Nephron (organoid): ENCODE measurements at regions not wholly inside any gene's neighbourhood (a gene's known extent, or its start where the extent isn't known, plus 50 kb on each side); places are given as distances from the start of the nearest gene placed in this dataset.

Experiments
- H3K27ac Mint-ChIP-seq, 3 experiments: 2 replicates each; pipeline ENCODE4 v1.8.0; 2020; ENCODE audit warnings: mixed read lengths in 3 of 3, mild to moderate bottlenecking in 2 of 3, moderate library complexity in 1 of 3
- H3K27me3 Mint-ChIP-seq: 2 replicates; pipeline ENCODE4 v1.8.0; 2021; ENCODE audit warnings: low read depth, mild to moderate bottlenecking, moderate library complexity, mixed read lengths
- H3K36me3 Mint-ChIP-seq: 2 replicates; pipeline ENCODE4 v1.8.0; 2020; ENCODE audit warnings: low read depth, mixed read lengths
- H3K4me1 Mint-ChIP-seq: 2 replicates; pipeline ENCODE4 v1.8.0; 2020; ENCODE audit warnings: mixed read lengths
- H3K4me3 Mint-ChIP-seq, 3 experiments: 2 replicates each; pipeline ENCODE4 v1.8.0; 2020; ENCODE audit warnings: mild to moderate bottlenecking in 3 of 3, mixed read lengths in 3 of 3, moderate library complexity in 2 of 3
- H3K9me3 Mint-ChIP-seq: 2 replicates; pipeline ENCODE4 v1.8.0; 2020; ENCODE audit warnings: mixed read lengths
- CTCF ChIP-seq, 3 experiments: fragments of 200-600 bp; sonication (generic); IDR thresholded peaks; one replicate each; pipeline ENCODE4 v1.5.0; 2021; ENCODE audit warnings: antibody characterized with exemption in 3 of 3; ENCODE audit not compliant: unreplicated experiment in 3 of 3

GRCh38 chr1:238985312-238985711 lies 401.1 kb upstream of the CHRM3 start:
- TF ChIP-seq CTCF (IDR thresholded peaks at IDR 0.05; ENCODE audit: unreplicated experiment in 3 of 3): no peak

GRCh38 chr1:238982736-238983135 lies 403.6 kb upstream of the CHRM3 start:
- Mint-ChIP-seq H3K9me3 (no peaks in the 10 kb centered on the region), H3K36me3 (no peaks in the 10 kb centered on the region), H3K4me1 (no peaks in the 10 kb centered on the region), H3K27me3 (no peaks in the 10 kb centered on the region), H3K27ac (no peak overlapping the region), H3K4me3 (no peak overlapping the region)
- no peak for TF ChIP-seq CTCF (IDR thresholded peaks at IDR 0.05; ENCODE audit: unreplicated experiment in 3 of 3)

More at GRCh38 chr1:238985312-238985711, 401.1 kb upstream of the CHRM3 start:
- Mint-ChIP-seq H3K4me3 (no peak overlapping the region), H3K27ac (no peak overlapping the region), H3K27me3 (no peaks in the 10 kb centered on the region), H3K9me3 (peaks cover 2% of the 10 kb centered on the region), H3K36me3 (no peaks in the 10 kb centered on the region), H3K4me1 (no peaks in the 10 kb centered on the region)

- Mint-ChIP-seq H3K27ac (no peak overlapping the region), H3K36me3 (no peaks in the 10 kb centered on the region), H3K4me1 (no peaks in the 10 kb centered on the region), H3K4me3 (no peak overlapping the region), H3K9me3 (no peaks in the 10 kb centered on the region), H3K27me3 (no peaks in the 10 kb centered on the region)
- TF ChIP-seq CTCF (IDR thresholded peaks at IDR 0.05; ENCODE audit: unreplicated experiment in 3 of 3): no peak
Measured at GRCh38 chr1:238981317-238981933, 404.9 kb upstream of the CHRM3 start.

- no peaks in the 10 kb centered on the region for H3K27me3 Mint-ChIP-seq
- no peak overlapping the region for H3K4me3 Mint-ChIP-seq
- H3K9me3 Mint-ChIP-seq: no peaks in the 10 kb centered on the region
- H3K4me1 Mint-ChIP-seq: no peaks in the 10 kb centered on the region
- no peak overlapping the region for H3K27ac Mint-ChIP-seq
- H3K36me3 Mint-ChIP-seq: no peaks in the 10 kb centered on the region
- TF ChIP-seq CTCF (IDR thresholded peaks at IDR 0.05; ENCODE audit: unreplicated experiment in 3 of 3): no peak
Measured at GRCh38 chr1:238980053-238980452, 406.3 kb upstream of the CHRM3 start.

GRCh38 chr1:238964631-238965030 lies 421.7 kb upstream of the CHRM3 start:
- Mint-ChIP-seq H3K27ac (no peak overlapping the region), H3K9me3 (no peaks in the 10 kb centered on the region), H3K4me3 (no peak overlapping the region), H3K27me3 (no peaks in the 10 kb centered on the region), H3K4me1 (peaks cover 12% of the 10 kb centered on the region), H3K36me3 (no peaks in the 10 kb centered on the region)
- no peak for TF ChIP-seq CTCF (IDR thresholded peaks at IDR 0.05; ENCODE audit: unreplicated experiment in 3 of 3)

GRCh38 chr1:238962941-238963340 lies 423.4 kb upstream of the CHRM3 start:
- no peak for TF ChIP-seq CTCF (IDR thresholded peaks at IDR 0.05; ENCODE audit: unreplicated experiment in 3 of 3)
- no peaks in the 10 kb centered on the region for H3K9me3 Mint-ChIP-seq
- no peaks in the 10 kb centered on the region for H3K27me3 Mint-ChIP-seq
- no peak overlapping the region for H3K27ac Mint-ChIP-seq
- H3K4me3 Mint-ChIP-seq: no peak overlapping the region
- H3K36me3 Mint-ChIP-seq: no peaks in the 10 kb centered on the region
- peaks cover 12% of the 10 kb centered on the region for H3K4me1 Mint-ChIP-seq
